H9 (cell line): ENCODE measurements at regions not wholly inside any gene's neighbourhood (a gene's known extent, or its start where the extent isn't known, plus 50 kb on each side); places are given as distances from the start of the nearest gene placed in this dataset.

Source experiments
- DNase-seq: peaks from one replicate; pipeline ENCODE4 v3.0.0-alpha.2; 2017
- H2AFZ ChIP-seq: one replicate; pipeline ENCODE4 v1.6.1; 2013; ENCODE audit warnings: mild to moderate bottlenecking, low read length, control low read depth, moderate library complexity
- H2AK5ac ChIP-seq: 2 replicates; pipeline ENCODE4 v1.6.1; 2013; ENCODE audit warnings: low read length, control low read depth, mixed read lengths; ENCODE audit not compliant: insufficient read length
- H2BK120ac ChIP-seq: one replicate; pipeline ENCODE4 v1.6.1; 2013; ENCODE audit warnings: low read depth, mild to moderate bottlenecking, low read length, control low read depth, inconsistent platforms; ENCODE audit not compliant: poor library complexity, severe bottlenecking
- H2BK12ac ChIP-seq: 2 replicates; pipeline ENCODE4 v1.6.1; 2013; ENCODE audit warnings: low read length, control low read depth, mixed read lengths, low read depth; ENCODE audit not compliant: insufficient read length
- H2BK15ac ChIP-seq: 2 replicates; pipeline ENCODE4 v1.6.1; 2013; ENCODE audit warnings: low read depth, low read length, control low read depth
- H2BK20ac ChIP-seq: one replicate; pipeline ENCODE4 v1.6.1; 2013; ENCODE audit warnings: low read depth, mild to moderate bottlenecking, low read length, control low read depth, inconsistent platforms; ENCODE audit not compliant: poor library complexity, severe bottlenecking
- H2BK5ac ChIP-seq: 2 replicates; pipeline ENCODE4 v1.6.1; 2013; ENCODE audit warnings: low read length, control low read depth, mixed read lengths; ENCODE audit not compliant: insufficient read length
- H3K14ac ChIP-seq: 2 replicates; pipeline ENCODE4 v1.6.1; 2013; ENCODE audit warnings: low read length, control low read depth; ENCODE audit not compliant: insufficient read depth
- H3K18ac ChIP-seq: 2 replicates; pipeline ENCODE4 v1.6.1; 2013; ENCODE audit warnings: low read depth, mild to moderate bottlenecking, mixed read lengths, low read length, control low read depth; ENCODE audit not compliant: insufficient read length
- H3K23ac ChIP-seq: 2 replicates; pipeline ENCODE4 v1.6.1; 2013; ENCODE audit warnings: low read length, control low read depth, mixed read lengths, low read depth; ENCODE audit not compliant: insufficient read length
- H3K23me2 ChIP-seq: 2 replicates; pipeline ENCODE4 v1.6.1; 2013; ENCODE audit warnings: low read depth, mild to moderate bottlenecking, mixed read lengths, low read length, control low read depth; ENCODE audit not compliant: insufficient read length, poor library complexity, severe bottlenecking
- H3K27ac ChIP-seq: 2 replicates; pipeline ENCODE4 v1.5.1; 2013; ENCODE audit warnings: low read length, control low read depth, mixed read lengths, low read depth; ENCODE audit not compliant: insufficient read length
- H3K27me3 ChIP-seq: 2 replicates; pipeline ENCODE4 v1.6.1; 2013; ENCODE audit warnings: low read length, control low read depth, inconsistent platforms; ENCODE audit not compliant: insufficient read depth
- H3K4ac ChIP-seq: 2 replicates; pipeline ENCODE4 v1.6.1; 2013; ENCODE audit warnings: low read depth, mild to moderate bottlenecking, control low read depth, inconsistent platforms, low read length, moderate library complexity
- H3K4me1 ChIP-seq: 2 replicates; pipeline ENCODE4 v1.6.1; 2013; ENCODE audit warnings: low read length, control low read depth, inconsistent platforms; ENCODE audit not compliant: insufficient read depth
- H3K4me2 ChIP-seq: 2 replicates; pipeline ENCODE4 v1.6.1; 2013; ENCODE audit warnings: low read length, control low read depth, mixed read lengths; ENCODE audit not compliant: insufficient read length, insufficient read depth
- H3K56ac ChIP-seq: 2 replicates; pipeline ENCODE4 v1.6.1; 2013; ENCODE audit warnings: low read depth, mild to moderate bottlenecking, mixed read lengths, low read length, control low read depth; ENCODE audit not compliant: insufficient read length
- H3K79me1 ChIP-seq: 2 replicates; pipeline ENCODE4 v1.6.1; 2013; ENCODE audit warnings: low read depth, mild to moderate bottlenecking, moderate library complexity, low read length, control low read depth, inconsistent platforms; ENCODE audit not compliant: insufficient read depth, poor library complexity, severe bottlenecking
- H3K79me2 ChIP-seq: 2 replicates; pipeline ENCODE4 v1.6.1; 2013; ENCODE audit warnings: low read length, control low read depth, inconsistent platforms; ENCODE audit not compliant: insufficient read depth
- H3K9ac ChIP-seq: 2 replicates; pipeline ENCODE4 v1.6.1; 2013; ENCODE audit warnings: low read length, control low read depth, mixed read lengths; ENCODE audit not compliant: insufficient read length; ENCODE audit errors: extremely low read depth
- H3K9me3 ChIP-seq: one replicate; pipeline ENCODE4 v1.6.1; 2013; ENCODE audit warnings: low read depth, low read length, inconsistent platforms; ENCODE audit not compliant: control insufficient read depth
- H3T11ph ChIP-seq: one replicate; pipeline ENCODE4 v1.6.1; 2013; ENCODE audit warnings: mild to moderate bottlenecking, low read length, control low read depth, inconsistent platforms
- H4K20me1 ChIP-seq: one replicate; pipeline ENCODE4 v1.6.1; 2013; ENCODE audit not compliant: control insufficient read depth, insufficient read length, insufficient read depth
- H4K5ac ChIP-seq: 2 replicates; pipeline ENCODE4 v1.6.1; 2013; ENCODE audit warnings: low read depth, mild to moderate bottlenecking, mixed read lengths, low read length, control low read depth; ENCODE audit not compliant: insufficient read length
- H4K8ac ChIP-seq: replicated peaks from 2 replicates; pipeline ENCODE4 v1.6.1; 2013; ENCODE audit warnings: low read length, control low read depth, mixed read lengths, low read depth; ENCODE audit not compliant: insufficient read length
- H4K91ac ChIP-seq: 2 replicates; pipeline ENCODE4 v1.6.1; 2013; ENCODE audit warnings: low read depth, mild to moderate bottlenecking, moderate library complexity, mixed read lengths, low read length, control low read depth; ENCODE audit not compliant: insufficient read length
- H3K27ac Mint-ChIP-seq, 3 experiments: 2 replicates in 2 of 3; 3 replicates in 1 of 3; pipeline ENCODE4 v1.8.0; 2020 to 2021; ENCODE audit warnings: mixed read lengths in 3 of 3, mild to moderate bottlenecking in 1 of 3, moderate library complexity in 1 of 3
- H3K27me3 Mint-ChIP-seq: 2 replicates; pipeline ENCODE4 v1.8.0; 2021; ENCODE audit warnings: low read depth, mild to moderate bottlenecking, moderate library complexity, mixed read lengths
- H3K36me3 Mint-ChIP-seq, 3 experiments: 2 replicates in 2 of 3; 3 replicates in 1 of 3; pipeline ENCODE4 v1.8.0; 2020 to 2021; ENCODE audit warnings: low read depth in 3 of 3, mixed read lengths in 3 of 3; ENCODE audit not compliant: insufficient read depth in 1 of 3
- H3K4me1 Mint-ChIP-seq, 2 experiments: 2 replicates each; pipeline ENCODE4 v1.8.0; 2020; ENCODE audit warnings: mixed read lengths in 2 of 2
- H3K4me3 Mint-ChIP-seq, 2 experiments: 2 replicates in 1 of 2; 3 replicates in 1 of 2; pipeline ENCODE4 v1.8.0; 2020 to 2021; ENCODE audit warnings: mild to moderate bottlenecking in 2 of 2, mixed read lengths in 2 of 2, moderate library complexity in 1 of 2
- H3K9me3 Mint-ChIP-seq, 2 experiments: 2 replicates in 1 of 2; 3 replicates in 1 of 2; pipeline ENCODE4 v1.8.0; 2020; ENCODE audit warnings: mild to moderate bottlenecking in 2 of 2, mixed read lengths in 2 of 2, moderate library complexity in 1 of 2
- WGBS: extraction: QIAGEN DNeasy Blood & Tissue Kit; methylation state at CpG from one replicate; pipeline ENCODE4 v1.1.7; 2013; ENCODE audit warnings: missing lambda C conversion rate, low lambda C conversion rate, mixed read lengths; ENCODE audit not compliant: insufficient read length; ENCODE audit errors: extremely low coverage; 5-methylcytosine and 5-hydroxymethylcytosine counted together
- TF ChIP-seq, protein P1 (sequence below): fragments of 200-600 bp; sonication (generic); conservative IDR thresholded peaks from 3 replicates; pipeline ENCODE4 v1.8.0; 2021; ENCODE audit warnings: antibody characterized with exemption, mild to moderate bottlenecking

DNA sequence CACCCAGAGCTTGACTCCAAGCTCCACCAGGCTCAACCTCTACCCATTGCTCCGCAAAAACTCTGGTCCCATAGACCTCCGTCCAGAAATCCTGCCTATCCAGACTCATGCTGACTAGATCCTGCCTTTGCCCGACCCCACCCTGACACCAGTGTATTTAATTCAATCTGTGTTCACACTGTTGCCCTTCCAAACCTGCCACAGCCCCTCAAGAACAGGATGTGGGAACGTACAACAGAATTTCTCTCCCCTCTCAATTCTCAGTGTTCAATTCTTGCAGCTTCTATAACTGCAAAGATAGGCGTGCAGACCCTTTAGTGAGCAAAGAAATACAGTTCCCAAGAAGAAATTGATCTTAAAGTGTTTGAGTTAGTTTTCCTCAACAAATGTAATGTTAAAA is 154.2 kb upstream of the FRG1 start:
- Histone ChIP-seq H4K91ac (no peak overlapping the region), H2BK20ac (no peak overlapping the region), H2BK15ac (no peak overlapping the region), H3K27ac (no peak overlapping the region), H2AK5ac (no peak overlapping the region), H3K9me3 (peaks cover 32% of the 10 kb centered on the region), H3K4ac (no peak overlapping the region), H3K18ac (no peak overlapping the region), H3K23me2 (no peaks in the 10 kb centered on the region), H4K5ac (no peak overlapping the region), H3K14ac (no peak overlapping the region), H3K23ac (no peak overlapping the region), H3K79me1 (no peaks in the 10 kb centered on the region), H3K56ac (no peak overlapping the region), H4K20me1 (no peaks in the 10 kb centered on the region), H3K4me2 (no peak overlapping the region), H3K9ac (no peak overlapping the region), H2AFZ (no peak overlapping the region), H4K8ac (no peak overlapping the region), H3T11ph (no peak overlapping the region), H3K79me2 (no peaks in the 10 kb centered on the region), H2BK120ac (no peak overlapping the region), H2BK5ac (no peak overlapping the region), H3K4me1 (peaks cover 3% of the 10 kb centered on the region; the same call in 1 of the 2 replicates), H3K27me3 (no peaks in the 10 kb centered on the region), H2BK12ac (no peak overlapping the region)
- TF ChIP-seq, protein P1, sequence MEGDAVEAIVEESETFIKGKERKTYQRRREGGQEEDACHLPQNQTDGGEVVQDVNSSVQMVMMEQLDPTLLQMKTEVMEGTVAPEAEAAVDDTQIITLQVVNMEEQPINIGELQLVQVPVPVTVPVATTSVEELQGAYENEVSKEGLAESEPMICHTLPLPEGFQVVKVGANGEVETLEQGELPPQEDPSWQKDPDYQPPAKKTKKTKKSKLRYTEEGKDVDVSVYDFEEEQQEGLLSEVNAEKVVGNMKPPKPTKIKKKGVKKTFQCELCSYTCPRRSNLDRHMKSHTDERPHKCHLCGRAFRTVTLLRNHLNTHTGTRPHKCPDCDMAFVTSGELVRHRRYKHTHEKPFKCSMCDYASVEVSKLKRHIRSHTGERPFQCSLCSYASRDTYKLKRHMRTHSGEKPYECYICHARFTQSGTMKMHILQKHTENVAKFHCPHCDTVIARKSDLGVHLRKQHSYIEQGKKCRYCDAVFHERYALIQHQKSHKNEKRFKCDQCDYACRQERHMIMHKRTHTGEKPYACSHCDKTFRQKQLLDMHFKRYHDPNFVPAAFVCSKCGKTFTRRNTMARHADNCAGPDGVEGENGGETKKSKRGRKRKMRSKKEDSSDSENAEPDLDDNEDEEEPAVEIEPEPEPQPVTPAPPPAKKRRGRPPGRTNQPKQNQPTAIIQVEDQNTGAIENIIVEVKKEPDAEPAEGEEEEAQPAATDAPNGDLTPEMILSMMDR, result no peak
- peaks cover 0 to 33% (median 20%) of the 10 kb centered on the region in 3 experiments; a peak in 6 of 7 replicates for H3K36me3 Mint-ChIP-seq
- WGBS, result no CpG with 5 or more reads among the region's 5 CpGs
- H3K4me3 Mint-ChIP-seq, result no peak overlapping the region
- DNase-seq, result no peak
- H3K4me1 Mint-ChIP-seq, result peaks cover 0 to 8% of the 10 kb centered on the region in 2 experiments; a peak in 1 of 4 replicates
- H3K27ac Mint-ChIP-seq, result no peak overlapping the region; a peak in 1 of 7 replicates
- peaks cover 72 to 96% of the 10 kb centered on the region in 2 experiments for H3K9me3 Mint-ChIP-seq
- H3K27me3 Mint-ChIP-seq, result peaks cover 7% of the 10 kb centered on the region
